T-helper 1 cell treated with Interleukin-12 subunit alpha and Interleukin-12 subunit beta and Interleukin-4 antibody, amounts not matched to agents 30 μg/mL and 1 μg/mL, for 36 hours (primary cell): ENCODE measurements at regions not wholly inside any gene's neighbourhood (a gene's known extent, or its start where the extent isn't known, plus 50 kb on each side); places are given as distances from the start of the nearest gene placed in this dataset.
"Not testable (repeated sequence)": the region's sequence is repeated elsewhere in the genome, so short reads cannot be mapped to it uniquely, and the experiment has no call there.

Experiments used
- H3K27ac Mint-ChIP-seq: one replicate; pipeline ENCODE4 v1.8.0; 2021; ENCODE audit warnings: mild to moderate bottlenecking, mixed read lengths
- H3K27me3 Mint-ChIP-seq: one replicate; pipeline ENCODE4 v1.8.0; 2021; ENCODE audit warnings: low read depth, mixed read lengths
- H3K36me3 Mint-ChIP-seq: one replicate; pipeline ENCODE4 v1.8.0; 2021; ENCODE audit warnings: low read depth, mixed read lengths
- H3K4me1 Mint-ChIP-seq: one replicate; pipeline ENCODE4 v1.8.0; 2021; ENCODE audit warnings: low read depth, mixed read lengths
- H3K4me3 Mint-ChIP-seq: one replicate; pipeline ENCODE4 v1.8.0; 2021; ENCODE audit warnings: mild to moderate bottlenecking, moderate library complexity, mixed read lengths
- H3K9me3 Mint-ChIP-seq: one replicate; pipeline ENCODE4 v1.8.0; 2021; ENCODE audit warnings: mixed read lengths

GRCh38 chrX:128674326-128675086 is 622.3 kb upstream of the ACTRT1 start:
- not testable (repeated sequence) for H3K4me3 Mint-ChIP-seq

DNA sequence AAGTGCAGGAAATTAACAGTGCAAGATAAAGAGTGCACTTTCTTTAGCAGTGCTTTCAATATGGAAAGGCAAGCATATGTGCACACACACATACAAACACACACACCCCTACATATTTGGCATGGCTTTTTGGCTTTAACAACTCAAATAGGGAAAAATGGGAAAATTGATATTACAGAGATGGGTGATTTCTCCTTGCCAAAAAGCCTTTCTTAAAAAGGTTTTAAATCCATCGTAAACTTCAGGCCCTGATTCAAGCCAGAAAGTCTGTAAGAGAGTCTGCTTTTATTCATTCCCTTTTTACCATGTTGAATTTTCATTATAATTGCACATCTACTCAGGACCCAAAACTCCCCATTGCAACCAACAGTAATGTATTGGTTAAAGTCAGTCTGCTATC is 612.0 kb upstream of the ACTRT1 start:
- no peaks in the 10 kb centered on the region for H3K36me3 Mint-ChIP-seq

More at GRCh38 chrX:128674326-128675086, 622.3 kb upstream of the ACTRT1 start:
- H3K36me3 Mint-ChIP-seq, H3K4me1 Mint-ChIP-seq, H3K27me3 Mint-ChIP-seq, H3K9me3 Mint-ChIP-seq, H3K27ac Mint-ChIP-seq: not testable (repeated sequence)

DNA sequence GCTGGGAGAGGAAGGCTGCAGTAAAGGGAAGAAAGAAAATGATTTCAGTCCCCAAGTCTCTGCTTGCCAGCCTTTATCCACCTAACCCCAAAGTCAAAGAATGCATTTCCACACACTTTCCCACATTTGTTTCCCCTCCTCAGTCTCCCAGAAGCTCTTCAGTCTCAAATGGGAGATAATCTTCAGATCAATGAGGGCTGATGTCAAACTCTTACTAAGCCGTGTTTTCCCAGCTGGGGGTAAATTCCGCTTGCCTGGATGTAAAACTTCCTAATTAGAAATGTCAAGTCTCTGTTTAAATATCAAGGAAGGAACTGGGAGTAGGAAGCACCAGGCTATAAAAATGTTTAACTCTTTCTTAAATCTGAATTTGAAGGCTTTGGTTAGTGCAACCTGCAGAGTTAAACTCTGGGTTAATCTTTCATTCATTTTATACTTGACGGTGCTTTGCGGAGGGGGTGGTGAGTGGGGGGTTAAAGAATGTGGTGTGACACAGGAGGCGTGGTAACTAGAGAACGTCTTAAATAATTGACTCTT is 601.4 kb upstream of the ACTRT1 start:
- Mint-ChIP-seq H3K4me1 (no peaks in the 10 kb centered on the region), H3K27ac (no peak overlapping the region), H3K36me3 (no peaks in the 10 kb centered on the region), H3K27me3 (no peaks in the 10 kb centered on the region), H3K9me3 (no peaks in the 10 kb centered on the region), H3K4me3 (no peak overlapping the region)

More for the DNA sequence above, 612.0 kb upstream of the ACTRT1 start:
- no peaks in the 10 kb centered on the region for H3K4me1 Mint-ChIP-seq
- no peaks in the 10 kb centered on the region for H3K9me3 Mint-ChIP-seq
- no peaks in the 10 kb centered on the region for H3K27me3 Mint-ChIP-seq
- no peak overlapping the region for H3K27ac Mint-ChIP-seq
- no peak overlapping the region for H3K4me3 Mint-ChIP-seq

DNA sequence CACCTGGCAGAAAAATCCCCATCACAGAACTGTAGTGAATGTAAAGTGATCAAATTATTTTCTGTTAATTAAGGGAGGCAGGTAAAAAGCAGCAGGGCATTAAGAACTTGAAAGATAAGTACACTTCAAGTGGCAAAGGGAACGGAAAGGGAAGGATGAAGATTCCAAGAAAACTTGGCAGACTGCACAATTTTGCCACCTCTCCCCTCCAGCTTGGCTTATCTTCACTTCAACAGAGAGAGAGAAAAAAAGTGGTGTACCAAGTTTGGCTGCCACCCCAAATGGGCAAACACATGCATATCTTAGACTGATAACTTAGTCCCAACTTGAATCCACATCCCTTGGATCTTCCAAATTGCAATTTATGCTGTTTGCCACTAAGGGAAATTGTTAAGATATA is 598.1 kb upstream of the ACTRT1 start:
- no peaks in the 10 kb centered on the region for H3K36me3 Mint-ChIP-seq
- H3K4me1 Mint-ChIP-seq = no peaks in the 10 kb centered on the region
- no peaks in the 10 kb centered on the region for H3K9me3 Mint-ChIP-seq
- H3K4me3 Mint-ChIP-seq = no peak overlapping the region
- H3K27ac Mint-ChIP-seq = no peak overlapping the region
- H3K27me3 Mint-ChIP-seq = no peaks in the 10 kb centered on the region

GRCh38 chrX:128634754-128635153 is 582.6 kb upstream of the ACTRT1 start:
- Mint-ChIP-seq H3K4me1 (no peaks in the 10 kb centered on the region), H3K27ac (no peak overlapping the region), H3K36me3 (no peaks in the 10 kb centered on the region), H3K27me3 (no peaks in the 10 kb centered on the region), H3K9me3 (no peaks in the 10 kb centered on the region), H3K4me3 (no peak overlapping the region)

DNA sequence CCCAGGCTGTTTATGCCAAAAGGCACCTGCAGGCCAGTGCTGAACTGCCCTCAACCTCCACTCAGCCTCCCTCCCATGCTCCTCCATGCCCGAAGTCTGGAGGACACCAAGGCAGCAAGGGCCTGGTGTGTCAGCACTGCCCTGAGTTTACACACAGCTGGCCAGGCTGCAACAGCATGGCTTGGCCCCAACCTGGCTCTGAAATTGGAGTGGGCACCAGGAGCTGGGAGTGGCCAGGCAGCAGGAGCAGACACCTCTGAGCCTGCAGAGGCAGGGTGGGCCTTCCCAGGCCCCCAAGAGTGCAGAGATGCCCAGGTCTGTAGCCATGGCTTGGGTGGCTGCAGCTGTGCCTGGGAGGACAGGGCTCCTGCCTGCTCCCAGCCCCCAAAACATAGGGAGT is 571.2 kb upstream of the ACTRT1 start:
- H3K36me3 Mint-ChIP-seq = no peaks in the 10 kb centered on the region
- H3K4me1 Mint-ChIP-seq = no peaks in the 10 kb centered on the region
- no peaks in the 10 kb centered on the region for H3K9me3 Mint-ChIP-seq
- H3K27me3 Mint-ChIP-seq = no peaks in the 10 kb centered on the region
- no peak overlapping the region for H3K27ac Mint-ChIP-seq
- no peak overlapping the region for H3K4me3 Mint-ChIP-seq

GRCh38 chrX:128622296-128622695 is 570.1 kb upstream of the ACTRT1 start:
- H3K27me3 Mint-ChIP-seq = no peaks in the 10 kb centered on the region
- no peak overlapping the region for H3K4me3 Mint-ChIP-seq
- H3K9me3 Mint-ChIP-seq = no peaks in the 10 kb centered on the region
- no peak overlapping the region for H3K27ac Mint-ChIP-seq
- H3K36me3 Mint-ChIP-seq = no peaks in the 10 kb centered on the region
- H3K4me1 Mint-ChIP-seq = no peaks in the 10 kb centered on the region

DNA sequence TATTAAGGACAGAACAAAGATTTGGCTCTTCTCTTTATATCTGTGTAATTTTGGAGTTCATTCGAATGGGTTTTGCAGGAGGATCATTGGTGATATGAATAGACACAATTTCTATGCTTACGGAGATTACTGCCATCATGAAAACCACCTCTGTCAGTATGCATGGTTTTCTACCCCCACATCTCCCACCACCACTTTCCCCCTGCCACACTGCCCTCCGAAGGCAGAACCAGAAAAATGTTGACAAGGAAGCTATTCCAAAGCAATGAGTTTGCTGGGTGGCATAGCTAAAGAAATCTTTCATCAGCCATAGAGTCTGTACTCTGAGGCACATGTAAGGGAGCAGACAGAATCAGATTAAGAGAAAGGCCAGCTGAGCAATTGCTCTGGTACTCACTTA is 567.3 kb upstream of the ACTRT1 start:
- H3K27me3 Mint-ChIP-seq = no peaks in the 10 kb centered on the region
- H3K36me3 Mint-ChIP-seq = no peaks in the 10 kb centered on the region
- H3K9me3 Mint-ChIP-seq = no peaks in the 10 kb centered on the region
- H3K4me1 Mint-ChIP-seq = no peaks in the 10 kb centered on the region
- no peak overlapping the region for H3K4me3 Mint-ChIP-seq
- H3K27ac Mint-ChIP-seq = no peak overlapping the region

DNA sequence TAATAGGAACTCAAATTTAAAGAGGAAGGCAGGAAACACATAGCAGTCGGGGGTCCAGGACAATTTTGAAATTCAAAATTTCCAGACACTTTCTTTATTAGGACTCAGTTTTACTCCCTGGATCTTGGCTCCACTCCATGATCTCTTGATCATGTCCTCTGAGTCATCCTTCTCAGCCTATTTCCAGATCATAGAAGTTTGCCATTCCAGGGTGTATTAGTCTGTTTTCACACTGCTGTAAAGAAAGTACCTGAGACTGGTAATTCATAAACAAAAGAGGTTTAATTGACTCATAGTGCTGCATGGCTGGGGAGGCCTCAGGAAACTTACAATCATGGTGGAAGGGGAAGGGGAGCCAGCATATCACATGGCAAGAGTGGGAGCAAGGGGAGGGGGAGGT is 564.7 kb upstream of the ACTRT1 start:
- Mint-ChIP-seq H3K27me3 (no peaks in the 10 kb centered on the region), H3K4me1 (no peaks in the 10 kb centered on the region), H3K27ac (no peak overlapping the region), H3K36me3 (no peaks in the 10 kb centered on the region), H3K4me3 (no peak overlapping the region), H3K9me3 (no peaks in the 10 kb centered on the region)

DNA sequence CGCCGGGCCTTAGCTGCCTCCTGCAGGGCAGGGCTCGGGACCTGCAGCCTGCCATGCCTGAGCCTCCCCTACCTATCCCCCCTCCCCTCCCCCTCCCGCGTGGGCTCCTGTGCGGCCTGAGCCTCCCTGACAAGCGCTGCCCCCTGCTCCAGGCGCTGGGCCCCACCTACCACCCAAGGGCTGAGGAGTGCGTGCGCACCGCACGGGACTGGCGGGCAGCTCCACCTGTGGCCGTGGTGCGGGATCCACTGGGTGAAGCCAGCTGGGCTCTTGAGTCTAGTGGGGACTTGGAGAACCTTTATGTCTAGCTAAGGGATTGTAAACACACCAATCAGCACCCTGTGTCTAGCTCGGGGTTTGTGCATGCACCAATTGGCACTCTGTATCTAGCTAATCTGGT is 554.6 kb upstream of the ACTRT1 start:
- H3K9me3 Mint-ChIP-seq, H3K4me3 Mint-ChIP-seq, H3K27ac Mint-ChIP-seq, H3K36me3 Mint-ChIP-seq, H3K27me3 Mint-ChIP-seq, H3K4me1 Mint-ChIP-seq: not testable (repeated sequence)

DNA sequence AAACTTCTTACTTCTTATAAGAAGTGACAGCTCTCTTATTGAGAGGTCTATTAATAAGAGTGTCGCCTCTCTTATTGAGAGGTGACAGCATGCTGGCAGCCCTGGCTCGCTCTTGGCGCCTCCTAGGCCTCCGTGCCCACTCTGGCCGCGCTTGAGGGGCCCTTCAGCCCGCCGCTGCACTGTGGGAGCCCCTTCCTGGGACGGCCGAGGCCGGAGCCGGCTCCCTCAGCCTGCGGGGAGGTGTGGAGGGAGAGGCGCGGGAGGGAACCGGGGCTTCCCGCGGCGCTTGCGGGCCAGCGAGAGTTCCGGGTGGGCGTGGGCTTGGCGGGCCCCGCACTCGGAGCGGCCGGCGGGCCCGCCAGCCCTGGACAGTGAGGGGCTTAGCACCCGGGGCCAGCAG is 554.2 kb upstream of the ACTRT1 start:
- H3K9me3 Mint-ChIP-seq, H3K4me3 Mint-ChIP-seq: not testable (repeated sequence)

DNA sequence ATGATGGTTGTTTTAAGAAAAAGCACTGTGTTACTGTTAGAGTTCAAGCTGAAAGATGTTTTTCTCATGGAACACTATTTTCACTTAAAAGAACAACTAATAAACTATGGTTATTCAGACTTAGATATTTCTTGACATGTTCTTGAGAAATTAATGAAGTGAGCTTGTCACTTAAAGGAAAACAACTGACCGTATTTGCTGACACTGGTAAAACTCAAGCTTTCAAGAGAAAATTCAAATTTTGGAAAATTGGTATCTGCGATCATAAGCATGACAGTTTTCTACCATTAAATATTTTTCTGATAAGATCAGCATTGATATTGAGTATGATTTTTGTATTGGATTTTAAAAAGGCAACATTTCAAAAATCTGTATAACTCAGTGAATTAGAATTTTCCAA is 549.5 kb upstream of the ACTRT1 start:
- no peaks in the 10 kb centered on the region for H3K4me1 Mint-ChIP-seq
- no peaks in the 10 kb centered on the region for H3K27me3 Mint-ChIP-seq
- H3K36me3 Mint-ChIP-seq = no peaks in the 10 kb centered on the region
- no peaks in the 10 kb centered on the region for H3K9me3 Mint-ChIP-seq
- no peak overlapping the region for H3K27ac Mint-ChIP-seq
- H3K4me3 Mint-ChIP-seq = no peak overlapping the region

More for the DNA sequence above, 554.2 kb upstream of the ACTRT1 start:
- not testable (repeated sequence) for H3K36me3 Mint-ChIP-seq, H3K27me3 Mint-ChIP-seq, H3K27ac Mint-ChIP-seq, H3K4me1 Mint-ChIP-seq

- Mint-ChIP-seq H3K36me3 (no peaks in the 10 kb centered on the region), H3K4me3 (no peak overlapping the region), H3K4me1 (no peaks in the 10 kb centered on the region), H3K27me3 (no peaks in the 10 kb centered on the region), H3K27ac (no peak overlapping the region), H3K9me3 (no peaks in the 10 kb centered on the region)
Observed at GRCh38 chrX:128599632-128600031, 547.4 kb upstream of the ACTRT1 start.

GRCh38 chrX:128582036-128582435 is 529.8 kb upstream of the ACTRT1 start:
- no peaks in the 10 kb centered on the region for H3K36me3 Mint-ChIP-seq
- no peak overlapping the region for H3K4me3 Mint-ChIP-seq
- no peaks in the 10 kb centered on the region for H3K9me3 Mint-ChIP-seq
- H3K27me3 Mint-ChIP-seq = no peaks in the 10 kb centered on the region
- H3K4me1 Mint-ChIP-seq = no peaks in the 10 kb centered on the region
- no peak overlapping the region for H3K27ac Mint-ChIP-seq

DNA sequence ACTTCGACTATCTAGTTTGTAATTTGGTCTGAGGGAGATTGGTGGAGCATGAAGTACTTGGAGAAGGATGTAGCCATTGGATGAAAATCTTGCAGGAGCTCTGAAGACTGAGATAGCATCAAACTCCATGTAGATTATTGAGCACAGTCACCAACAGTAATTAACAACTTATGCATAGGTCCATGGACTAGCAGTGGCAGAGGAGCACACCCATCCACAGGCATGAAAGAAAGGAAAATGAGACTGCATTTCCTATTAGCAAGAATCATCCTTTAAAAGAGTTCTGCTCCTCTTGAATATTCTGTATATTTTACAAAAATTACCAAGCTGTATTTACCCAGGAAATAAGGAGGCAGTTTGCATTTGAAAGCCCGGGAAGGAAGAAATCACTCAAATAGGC is 529.4 kb upstream of the ACTRT1 start:
- no peaks in the 10 kb centered on the region for H3K27me3 Mint-ChIP-seq
- H3K36me3 Mint-ChIP-seq = no peaks in the 10 kb centered on the region
- no peak overlapping the region for H3K4me3 Mint-ChIP-seq
- H3K9me3 Mint-ChIP-seq = no peaks in the 10 kb centered on the region
- H3K4me1 Mint-ChIP-seq = no peaks in the 10 kb centered on the region
- no peak overlapping the region for H3K27ac Mint-ChIP-seq

DNA sequence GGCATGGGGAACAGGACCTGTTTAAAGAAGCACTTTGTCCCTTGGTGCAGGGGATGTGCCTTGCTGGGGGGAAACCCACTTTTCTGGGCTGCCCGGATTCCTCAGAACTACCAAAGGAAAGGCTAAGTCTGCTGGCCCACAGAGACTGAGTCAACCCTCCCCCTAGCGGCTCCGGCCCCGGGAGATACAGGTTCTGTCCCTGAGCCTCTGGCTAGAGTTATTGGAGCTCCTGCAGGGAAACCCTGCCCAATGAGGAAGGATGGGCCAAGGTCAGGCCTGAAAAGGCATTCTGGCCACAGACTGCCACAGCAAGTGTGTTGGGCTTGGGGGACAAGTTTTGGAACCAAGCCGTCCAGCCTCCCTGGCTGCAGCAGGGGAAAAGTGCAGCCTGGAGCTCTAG is 490.9 kb upstream of the ACTRT1 start:
- Mint-ChIP-seq H3K4me1 (no peaks in the 10 kb centered on the region), H3K27ac (no peak overlapping the region), H3K9me3 (no peaks in the 10 kb centered on the region), H3K27me3 (no peaks in the 10 kb centered on the region), H3K4me3 (no peak overlapping the region), H3K36me3 (no peaks in the 10 kb centered on the region)
